ENCODE measurements at regions not wholly inside any gene's neighbourhood (a gene's known extent, or its start where the extent isn't known, plus 50 kb on each side); places are given as distances from the start of the nearest gene placed in this dataset.

DNA sequence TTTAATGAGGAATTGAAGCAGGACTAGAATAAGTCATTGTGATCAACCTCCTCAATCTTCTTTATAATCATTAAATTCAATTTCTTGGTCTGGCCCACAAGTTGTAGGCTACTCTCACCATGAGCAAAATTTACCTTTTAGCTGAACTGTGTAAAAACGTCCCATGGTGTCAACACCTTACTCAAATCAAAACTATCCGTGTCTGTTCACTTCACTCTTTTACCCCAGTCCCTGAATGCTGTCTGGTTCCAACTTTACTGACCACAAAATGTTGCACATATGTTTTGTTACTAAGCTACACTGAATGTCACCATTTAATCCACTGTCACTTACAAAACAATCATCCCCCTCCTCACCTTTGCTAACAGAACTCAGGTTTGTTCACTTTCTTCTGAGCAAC is 951.6 kb upstream of the SLC39A10 start:
- TF ChIP-seq, protein P1, sequence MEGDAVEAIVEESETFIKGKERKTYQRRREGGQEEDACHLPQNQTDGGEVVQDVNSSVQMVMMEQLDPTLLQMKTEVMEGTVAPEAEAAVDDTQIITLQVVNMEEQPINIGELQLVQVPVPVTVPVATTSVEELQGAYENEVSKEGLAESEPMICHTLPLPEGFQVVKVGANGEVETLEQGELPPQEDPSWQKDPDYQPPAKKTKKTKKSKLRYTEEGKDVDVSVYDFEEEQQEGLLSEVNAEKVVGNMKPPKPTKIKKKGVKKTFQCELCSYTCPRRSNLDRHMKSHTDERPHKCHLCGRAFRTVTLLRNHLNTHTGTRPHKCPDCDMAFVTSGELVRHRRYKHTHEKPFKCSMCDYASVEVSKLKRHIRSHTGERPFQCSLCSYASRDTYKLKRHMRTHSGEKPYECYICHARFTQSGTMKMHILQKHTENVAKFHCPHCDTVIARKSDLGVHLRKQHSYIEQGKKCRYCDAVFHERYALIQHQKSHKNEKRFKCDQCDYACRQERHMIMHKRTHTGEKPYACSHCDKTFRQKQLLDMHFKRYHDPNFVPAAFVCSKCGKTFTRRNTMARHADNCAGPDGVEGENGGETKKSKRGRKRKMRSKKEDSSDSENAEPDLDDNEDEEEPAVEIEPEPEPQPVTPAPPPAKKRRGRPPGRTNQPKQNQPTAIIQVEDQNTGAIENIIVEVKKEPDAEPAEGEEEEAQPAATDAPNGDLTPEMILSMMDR (IDR thresholded peaks at IDR 0.05), result no peak
- TF ChIP-seq POLR2AphosphoS5 (IDR thresholded peaks at IDR 0.05) (no peak), POLR2A (IDR thresholded peaks at IDR 0.05) (no peak)

All from breast epithelium (tissue), 3 donors.